H1 (cell line): ENCODE measurements at regions not wholly inside any gene's neighbourhood (a gene's known extent, or its start where the extent isn't known, plus 50 kb on each side); places are given as distances from the start of the nearest gene placed in this dataset.

Experiments used
- BACH1 ChIP-seq: IDR thresholded peaks from 2 replicates; pipeline ENCODE4 v1.6.1; 2012; ENCODE audit warnings: low read length, improper control_type of control experiment
- CHD1 ChIP-seq: IDR thresholded peaks from 2 replicates; pipeline ENCODE4 v1.6.1; 2012; ENCODE audit warnings: low read depth, low read length, improper control_type of control experiment
- CHD7 ChIP-seq: fragments of 300-600 bp; sonication (generic); IDR thresholded peaks from 2 replicates; pipeline ENCODE4 v1.7.1; 2012; ENCODE audit warnings: low read length, moderate library complexity, mild to moderate bottlenecking, inconsistent platforms; ENCODE audit not compliant: insufficient replicate concordance
- E2F6 ChIP-seq: IDR thresholded peaks from 2 replicates; pipeline ENCODE4 v1.6.1; 2012; ENCODE audit warnings: inconsistent platforms
- FOSL1 ChIP-seq: IDR thresholded peaks from 2 replicates; pipeline ENCODE4 v1.6.1; 2011; ENCODE audit warnings: mild to moderate bottlenecking, low read depth, low read length, moderate library complexity; ENCODE audit not compliant: insufficient read depth
- RAD21 ChIP-seq, 2 experiments: IDR thresholded peaks in 1 of 2; conservative IDR thresholded peaks in 1 of 2; 2 replicates each; pipeline ENCODE4 v1.6.1; 2011; ENCODE audit warnings: low read depth in 2 of 2, low read length in 2 of 2, improper control_type of control experiment in 1 of 2, inconsistent platforms in 1 of 2, mild to moderate bottlenecking in 1 of 2, moderate library complexity in 1 of 2
- TAF7 ChIP-seq: optimal IDR thresholded peaks from 2 replicates; pipeline ENCODE3; 2011; ENCODE audit warnings: low read depth, mild to moderate bottlenecking, inconsistent platforms, low read length, moderate library complexity, borderline replicate concordance

- TF ChIP-seq CHD7 = no peak
- no peak for TF ChIP-seq CHD1
- TF ChIP-seq RAD21 (IDR thresholded peaks at IDR 0.05 in 1 of 2, conservative IDR thresholded peaks at IDR 0.05 in 1 of 2; ENCODE audit: low read depth in 2 of 2, low read length in 2 of 2) = no peak
- TF ChIP-seq BACH1 = no peak
- TF ChIP-seq E2F6 = no peak
- no peak for TF ChIP-seq TAF7
- TF ChIP-seq FOSL1 = no peak
Measured at GRCh38 chr18:10261344-10262276, 192.8 kb upstream of the APCDD1 start (continued).
